Activated CD8-positive, alpha-beta memory T cell treated with anti-CD3 and anti-CD28 coated beads for 1 hour (primary cell): ENCODE measurements at regions not wholly inside any gene's neighbourhood (a gene's known extent, or its start where the extent isn't known, plus 50 kb on each side); places are given as distances from the start of the nearest gene placed in this dataset.
"Not testable (repeated sequence)": the region's sequence is repeated elsewhere in the genome, so short reads cannot be mapped to it uniquely, and the experiment has no call there.

ENCODE experiments used
- DNase-seq, 2 donors: peaks; one replicate each; pipeline ENCODE4 v3.0.0-alpha.2; 2020; ENCODE audit warnings: low read depth in 1 of 2; ENCODE audit errors: extremely low read depth in 1 of 2

DNA sequence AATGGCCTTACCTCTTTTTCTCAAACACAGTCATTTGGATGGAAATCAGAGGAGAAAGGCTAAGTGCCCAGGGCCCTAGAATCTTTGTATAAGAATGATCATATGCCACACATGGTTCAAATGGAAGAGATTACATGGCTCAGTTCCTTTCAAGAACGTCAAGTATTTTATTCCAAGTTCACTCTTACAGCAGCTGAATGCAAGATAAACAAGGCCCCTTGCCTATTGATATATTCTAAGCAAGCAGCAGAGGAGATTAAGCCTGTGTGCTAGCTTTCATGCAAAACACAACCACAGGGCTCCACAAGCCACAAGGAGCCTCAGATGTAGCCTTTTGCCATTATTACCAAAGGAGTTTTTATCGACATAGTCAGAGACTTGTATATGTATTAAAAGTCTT, 55.3 kb upstream of the SLCO6A1 start:
- DNase-seq = no peak

DNA sequence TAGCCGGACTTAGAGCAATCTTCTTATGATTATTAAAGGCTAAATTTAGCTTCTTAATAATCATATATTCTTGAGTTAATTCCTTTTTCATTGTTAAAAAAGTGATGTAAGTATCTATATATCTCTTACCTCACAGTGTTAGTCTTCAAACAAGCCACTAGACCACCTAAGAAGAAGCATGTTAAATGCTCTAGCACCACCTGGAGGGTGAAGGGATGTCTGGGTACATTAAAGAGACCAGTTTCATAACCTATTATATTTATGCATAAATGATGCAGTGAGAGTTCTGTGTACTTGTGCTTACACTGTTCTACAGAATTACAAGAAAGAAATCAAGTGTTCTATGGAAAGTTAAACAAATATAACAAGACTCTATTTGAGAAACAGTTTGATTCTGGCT, 55.9 kb upstream of the SLCO6A1 start:
- DNase-seq = no peak

DNA sequence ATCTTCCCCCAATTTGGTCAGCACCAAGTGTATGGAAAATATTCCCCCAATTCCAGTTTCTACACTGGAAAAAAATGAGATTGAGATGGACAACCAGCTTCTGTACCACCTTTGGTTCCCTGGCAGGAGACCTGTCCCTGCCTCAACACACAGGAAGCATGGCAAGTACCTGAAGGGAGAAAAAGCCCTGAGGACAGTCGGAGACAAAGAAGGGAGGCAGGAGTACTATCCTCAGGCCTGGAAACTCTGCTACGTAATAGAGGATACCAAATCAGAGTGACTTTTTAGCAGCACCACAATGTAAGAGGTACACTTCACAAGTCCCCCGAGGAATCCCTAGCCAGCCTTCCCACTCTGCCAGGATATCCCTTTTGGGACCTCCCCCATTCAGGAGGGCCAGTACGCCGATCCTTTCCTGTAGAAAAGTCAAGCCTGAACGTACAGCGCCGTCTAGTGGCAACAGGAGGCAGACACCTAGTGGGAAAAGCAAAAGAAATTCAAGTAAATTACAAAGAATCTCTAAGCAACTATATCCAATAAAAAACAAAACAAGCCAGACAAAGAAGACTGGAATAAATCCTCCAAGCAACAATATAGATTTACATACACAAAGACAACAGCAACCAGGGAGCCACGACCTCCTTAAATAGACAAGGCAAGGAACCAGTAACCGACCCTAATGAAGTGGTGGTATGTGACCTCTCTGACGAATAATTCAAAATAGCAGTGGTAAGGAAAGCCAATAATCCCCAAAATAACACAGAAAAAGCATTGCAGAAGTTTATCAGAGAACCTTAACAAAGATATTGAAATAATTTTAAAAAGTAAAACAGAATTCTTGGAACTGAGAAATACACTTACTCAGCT, 63.3 kb upstream of the SLCO6A1 start:
- DNase-seq = no peak

DNA sequence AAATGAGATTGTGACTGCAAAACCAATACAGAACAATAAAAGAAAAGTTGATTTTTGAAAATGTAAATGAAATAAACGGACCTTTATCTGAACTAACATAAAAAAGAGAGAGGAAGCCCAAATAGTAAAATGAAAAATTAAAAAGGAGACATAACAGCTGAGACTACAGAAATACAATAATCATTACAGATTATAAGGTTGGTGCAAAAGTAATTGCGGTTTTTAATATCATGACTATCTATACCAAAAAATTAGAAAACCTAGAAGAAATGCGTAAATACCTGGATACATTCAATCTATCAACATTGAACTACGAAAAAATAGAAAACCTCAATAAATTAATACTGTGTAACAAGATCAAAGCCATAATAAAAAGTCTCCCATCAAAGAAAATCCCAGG, 71.9 kb upstream of the SLCO6A1 start:
- no peak for DNase-seq

DNA sequence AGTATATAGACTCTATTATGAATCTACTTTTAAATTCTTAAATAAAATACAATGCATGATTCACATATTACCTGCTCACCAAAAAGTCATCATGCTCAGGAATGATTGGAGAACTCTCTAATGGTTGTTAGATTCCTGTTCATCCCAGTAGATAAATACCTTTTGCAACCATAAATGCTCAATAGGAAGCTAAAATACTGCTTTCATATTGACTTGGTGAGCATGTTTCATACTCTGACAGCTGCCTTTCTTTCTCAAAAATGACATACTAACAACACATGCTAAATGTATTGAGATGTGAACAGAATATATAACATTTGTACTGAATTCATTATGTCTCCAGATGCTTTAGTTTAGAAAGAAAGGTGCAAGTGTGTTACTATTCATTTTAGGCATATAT, 79.6 kb upstream of the SLCO6A1 start:
- no peak for DNase-seq

DNA sequence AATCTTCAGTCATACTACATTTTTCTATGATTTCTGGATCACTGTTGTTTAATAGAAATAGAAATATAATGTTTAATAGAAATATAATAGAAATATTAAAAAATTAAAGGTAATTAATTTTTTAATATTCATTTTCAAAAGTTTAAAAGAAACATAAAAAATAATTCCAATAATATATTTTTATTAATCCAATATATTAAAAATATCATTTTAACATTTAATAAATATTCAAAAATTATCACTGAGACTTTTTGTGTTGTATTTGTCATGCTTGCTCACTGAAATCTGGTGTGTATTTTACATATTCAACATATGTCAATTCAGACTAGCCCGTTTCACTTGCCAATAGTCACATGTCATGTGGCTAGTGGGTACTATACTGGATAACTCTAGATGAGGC, 80.6 kb upstream of the SLCO6A1 start:
- DNase-seq = no peak

DNA sequence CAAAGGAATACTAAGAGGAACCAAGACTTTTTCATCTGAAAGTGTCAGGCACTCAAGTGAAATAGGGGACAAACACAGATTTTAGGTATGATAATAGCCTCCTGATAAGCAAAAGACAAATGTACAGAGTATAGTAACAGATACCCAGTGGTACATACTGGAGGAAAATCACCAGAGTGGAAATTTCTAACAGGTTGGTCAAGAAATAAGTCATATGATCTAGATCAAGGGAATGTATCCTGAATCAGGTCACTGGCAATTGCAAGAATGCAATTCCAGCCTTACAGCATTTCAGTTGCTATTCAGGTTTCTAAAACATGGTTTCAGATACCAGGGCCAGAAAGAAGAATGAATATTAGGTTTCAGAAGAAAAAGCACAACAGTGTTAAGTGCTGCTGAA, 82.2 kb upstream of the SLCO6A1 start:
- DNase-seq = no peak

DNA sequence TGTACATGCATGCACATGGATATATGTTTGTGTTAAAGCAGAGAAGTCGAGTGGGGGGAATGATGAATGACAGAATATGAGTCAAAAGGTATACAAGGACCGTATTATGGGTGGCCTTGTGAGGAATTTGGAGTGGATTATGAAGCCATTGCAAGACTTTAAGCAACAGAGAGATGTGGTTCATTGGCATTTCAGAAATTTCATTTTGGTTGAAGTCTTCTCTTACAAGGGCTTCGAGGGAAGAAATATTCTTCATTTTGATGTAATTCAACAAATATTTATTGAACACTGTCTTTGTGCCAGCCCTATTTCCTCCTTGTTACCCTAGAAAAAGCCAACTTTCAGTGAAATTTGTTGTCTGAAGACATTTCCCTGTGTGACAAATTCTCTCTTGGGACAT, 83.9 kb upstream of the SLCO6A1 start:
- no peak for DNase-seq

DNA sequence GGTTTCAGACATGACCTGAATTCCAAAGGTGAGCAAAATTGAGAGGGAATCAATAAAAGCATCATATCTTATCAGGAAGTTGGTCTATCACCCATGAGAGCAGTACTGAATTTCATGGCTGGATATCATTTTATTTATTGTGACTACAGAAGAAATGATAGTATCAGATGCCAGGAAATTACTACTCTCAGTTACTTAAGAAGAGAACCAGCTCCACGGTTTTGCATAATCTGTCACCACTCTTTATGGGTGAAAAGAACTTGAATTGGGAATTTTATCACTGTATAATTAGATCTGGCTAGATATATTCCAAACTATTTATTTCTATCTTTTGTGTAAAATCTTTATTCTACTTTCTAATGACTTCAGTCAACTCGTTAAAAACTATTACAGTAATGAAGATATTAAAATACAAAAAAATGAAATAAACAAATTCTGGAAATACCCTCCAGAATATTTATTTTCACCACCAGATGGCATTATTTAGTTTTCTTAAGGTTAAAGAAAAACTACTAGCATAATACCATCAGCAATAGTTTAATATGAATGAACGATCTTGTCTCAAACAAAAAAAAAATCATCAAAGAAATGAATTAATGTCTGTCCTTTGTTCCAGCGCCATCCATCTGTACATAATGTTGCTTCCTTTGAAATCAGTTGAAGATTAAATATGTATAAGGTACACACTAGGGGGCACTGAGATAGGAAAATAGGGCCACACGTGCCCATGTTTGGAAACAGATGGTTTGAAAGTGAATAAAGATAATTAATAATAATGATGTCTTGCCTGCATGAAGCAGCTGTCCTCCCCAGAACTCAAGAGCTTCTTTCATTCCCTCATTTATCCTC, 84.7 kb upstream of the SLCO6A1 start:
- no peak for DNase-seq

DNA sequence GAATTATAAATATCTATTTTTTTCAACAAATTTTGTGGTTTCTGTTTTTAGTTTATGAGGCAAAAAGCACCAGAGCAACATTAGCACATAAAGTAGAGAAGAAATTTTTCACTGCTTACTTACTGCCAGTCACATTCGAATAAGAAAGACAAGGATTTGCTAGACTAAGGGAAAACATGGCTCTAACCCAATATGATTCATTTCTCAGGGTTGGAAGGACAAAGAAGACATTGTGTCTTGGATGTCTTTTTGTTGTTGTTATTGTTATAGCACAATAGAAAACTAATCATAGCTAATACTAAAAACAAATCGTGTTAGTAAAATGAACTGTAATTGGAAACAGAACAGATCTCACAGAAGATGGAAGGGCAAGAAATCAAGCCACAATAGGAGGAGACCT, 90.9 kb upstream of the SLCO6A1 start:
- DNase-seq = no peak

DNA sequence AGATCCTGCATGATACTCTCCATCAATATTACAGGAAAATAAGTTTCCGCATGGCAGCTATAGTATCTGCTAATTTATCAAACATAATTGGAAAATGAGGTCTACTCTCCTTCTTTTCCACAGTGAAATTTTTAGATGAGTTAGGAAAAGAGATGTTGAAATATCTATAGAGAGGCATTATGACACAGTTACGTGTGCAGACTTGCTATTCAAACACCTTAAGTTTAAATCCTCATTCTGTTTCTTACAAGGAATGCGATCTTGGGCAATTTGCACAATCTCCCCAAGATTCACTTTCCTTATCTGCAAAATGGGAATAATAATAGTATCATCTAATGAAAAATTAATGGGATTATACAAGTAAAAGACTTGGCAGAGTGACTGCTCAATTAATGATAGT, 91.7 kb upstream of the SLCO6A1 start:
- DNase-seq = no peak

DNA sequence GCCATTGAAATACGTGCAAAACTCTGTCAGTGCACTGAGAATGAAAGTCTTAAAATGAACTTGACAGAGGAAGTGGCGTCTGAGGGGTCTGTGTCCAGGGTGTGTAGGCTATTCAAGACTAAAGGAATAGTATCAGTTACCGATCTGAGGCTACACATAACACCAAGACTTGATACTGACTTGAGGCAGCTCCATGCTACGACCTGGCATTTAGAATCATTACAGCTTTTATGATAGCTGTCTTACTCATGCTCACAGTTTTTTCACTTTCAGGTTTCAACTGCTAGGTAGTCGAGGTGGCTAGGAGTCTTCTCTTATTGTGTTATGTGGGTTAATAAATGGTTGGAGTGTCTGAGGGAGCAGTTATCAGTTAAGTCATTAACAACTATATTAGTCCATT, 92.8 kb upstream of the SLCO6A1 start:
- DNase-seq = no peak

DNA sequence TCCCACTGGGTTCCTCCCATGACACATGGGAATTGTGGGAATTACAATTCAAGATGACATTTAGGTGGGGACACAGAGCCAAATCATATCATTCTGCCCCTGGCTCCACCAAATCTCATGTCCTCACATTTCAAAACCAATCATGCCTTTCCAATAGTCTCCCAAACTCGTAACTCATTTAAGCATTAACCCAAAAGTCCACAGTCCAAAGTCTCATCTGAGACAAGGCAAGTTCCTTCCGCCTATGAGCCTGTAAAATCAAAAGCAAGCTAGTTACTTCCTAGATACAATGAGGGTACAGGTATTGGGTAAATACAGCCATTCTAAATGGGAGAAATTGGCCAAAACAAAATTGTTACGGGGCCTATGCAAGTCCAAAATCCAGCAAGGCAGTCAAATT, 93.8 kb upstream of the SLCO6A1 start:
- not testable (repeated sequence) for DNase-seq

DNA sequence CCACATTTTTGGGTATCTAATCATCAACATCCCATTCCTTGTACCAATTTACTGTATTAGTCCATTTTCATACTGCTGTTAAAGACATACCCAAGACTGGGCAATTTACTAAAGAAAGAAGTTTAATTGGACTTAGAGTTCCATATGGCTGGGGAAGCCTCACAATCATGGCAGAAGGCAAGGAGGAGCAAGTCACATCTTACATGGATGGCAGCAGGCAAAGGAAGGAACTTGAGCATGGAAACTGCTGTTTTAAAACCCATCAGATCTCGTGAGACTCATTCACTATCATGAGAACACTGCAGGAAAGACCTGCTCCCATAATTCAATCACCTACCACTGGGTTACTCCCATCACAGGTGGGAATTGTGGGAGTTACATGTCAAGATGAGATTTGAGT, 95.4 kb upstream of the SLCO6A1 start:
- no peak for DNase-seq

DNA sequence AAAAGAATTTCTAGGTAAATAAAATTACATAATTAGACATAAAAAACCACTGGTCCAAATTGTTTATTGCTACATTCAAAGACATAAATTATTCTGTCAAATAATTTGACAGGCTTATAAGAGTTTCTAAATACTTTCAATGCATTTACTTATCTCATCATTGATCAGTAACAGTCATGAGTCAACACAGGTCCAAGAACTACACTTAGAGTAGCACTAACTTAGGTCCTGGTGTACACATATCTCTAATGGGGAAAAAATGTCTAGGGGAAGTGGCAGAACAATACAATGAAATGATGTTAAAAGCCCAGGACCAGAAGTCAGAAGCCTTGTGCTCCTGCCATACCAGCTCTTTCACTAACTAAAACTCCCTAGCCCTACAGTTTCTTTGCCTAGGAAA, 96.5 kb upstream of the SLCO6A1 start:
- DNase-seq = no peak

DNA sequence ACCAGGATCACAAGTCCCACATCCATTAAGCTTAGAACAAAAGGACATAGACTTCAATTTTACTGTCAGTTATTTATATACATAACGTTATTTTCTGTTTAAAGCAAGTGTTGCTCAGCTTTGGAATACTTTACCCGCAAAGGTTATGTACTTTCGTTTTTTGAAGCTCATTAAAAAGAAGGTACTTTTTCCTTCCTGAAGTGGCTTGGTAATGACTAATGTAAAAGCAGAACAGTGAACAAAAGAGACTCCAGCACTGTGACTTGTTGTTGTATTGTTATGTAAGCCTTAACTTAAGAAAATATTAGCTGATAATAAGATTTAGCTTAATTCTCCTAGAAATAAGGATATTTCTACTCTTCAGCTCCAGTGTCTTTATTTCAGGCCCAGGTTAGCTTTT, 97.3 kb upstream of the SLCO6A1 start:
- DNase-seq = no peak

DNA sequence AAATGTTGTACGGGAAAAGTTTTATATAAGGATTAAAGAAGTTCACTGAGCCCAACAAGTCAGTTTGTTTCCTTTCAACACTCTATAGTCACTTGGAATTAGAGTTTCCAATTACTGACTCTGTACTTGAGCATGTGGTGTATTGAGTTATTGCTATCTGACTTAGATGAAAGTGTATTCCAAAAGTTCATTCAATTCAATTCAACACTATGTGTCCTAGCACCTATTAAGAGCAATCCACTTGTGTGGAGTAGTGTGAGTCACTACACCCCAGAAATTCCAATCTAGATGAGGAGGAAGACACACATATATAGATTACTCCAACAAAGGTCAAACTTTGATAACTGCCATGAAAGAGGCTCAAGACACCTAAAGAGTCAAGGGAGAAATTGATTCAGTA, 98.2 kb upstream of the SLCO6A1 start:
- DNase-seq = no peak

DNA sequence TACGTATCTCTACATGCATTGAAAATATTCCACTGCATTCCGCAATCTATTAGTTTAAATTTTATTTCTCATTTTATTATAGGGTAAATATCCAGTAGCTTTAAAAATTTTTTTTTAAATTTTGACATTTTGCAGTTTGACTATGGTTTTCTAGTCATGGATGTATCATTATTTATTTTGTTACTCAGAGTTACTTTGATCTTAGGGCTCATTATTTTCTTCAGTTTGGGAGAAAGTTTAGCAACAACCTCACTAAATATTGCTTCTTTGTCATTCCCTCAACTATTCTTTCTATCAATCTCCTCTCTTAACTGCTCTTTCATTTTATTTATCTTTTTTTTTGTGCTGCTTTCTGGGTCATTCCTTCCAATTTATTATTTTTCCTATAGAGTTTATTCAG, 100.5 kb upstream of the SLCO6A1 start:
- DNase-seq = no peak

DNA sequence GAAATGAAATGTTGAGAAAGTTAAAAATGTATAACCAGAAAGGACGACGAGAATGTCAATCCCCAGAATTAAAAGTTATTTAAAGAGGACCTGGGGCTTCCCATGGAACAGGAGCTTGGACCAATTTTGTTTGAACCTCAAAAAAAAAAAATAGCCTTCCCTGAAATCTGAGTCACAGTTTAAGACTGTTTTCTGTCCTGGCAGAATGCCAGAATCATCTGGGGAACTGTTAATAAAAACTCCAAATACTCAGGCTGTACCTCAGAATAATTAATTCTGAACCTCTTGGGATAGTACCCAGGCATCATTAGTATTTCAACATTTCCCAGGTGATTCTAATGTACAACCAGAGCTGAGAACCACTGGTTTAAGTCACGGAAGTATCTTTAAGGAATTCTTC, 102.2 kb upstream of the SLCO6A1 start:
- no peak for DNase-seq

DNA sequence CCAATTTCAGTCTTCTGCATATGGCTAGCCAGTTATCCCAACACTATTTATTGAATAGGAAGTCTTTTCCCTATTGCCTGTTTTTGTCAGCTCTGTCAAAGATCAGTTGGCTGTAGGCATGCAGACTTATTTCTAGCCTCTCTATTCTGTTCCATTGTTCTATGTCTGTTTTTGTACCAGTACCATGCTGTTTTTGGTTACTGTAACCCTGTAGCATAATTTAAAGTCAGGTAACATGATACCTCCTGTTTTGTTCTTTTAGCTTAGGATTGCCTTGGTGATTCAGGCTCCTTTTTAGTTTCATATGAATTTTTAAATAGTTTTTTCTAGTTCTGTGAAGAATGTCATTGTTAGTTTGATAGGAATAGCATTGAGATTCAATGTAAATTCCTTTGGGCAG, 104.9 kb upstream of the SLCO6A1 start:
- DNase-seq = no peak

DNA sequence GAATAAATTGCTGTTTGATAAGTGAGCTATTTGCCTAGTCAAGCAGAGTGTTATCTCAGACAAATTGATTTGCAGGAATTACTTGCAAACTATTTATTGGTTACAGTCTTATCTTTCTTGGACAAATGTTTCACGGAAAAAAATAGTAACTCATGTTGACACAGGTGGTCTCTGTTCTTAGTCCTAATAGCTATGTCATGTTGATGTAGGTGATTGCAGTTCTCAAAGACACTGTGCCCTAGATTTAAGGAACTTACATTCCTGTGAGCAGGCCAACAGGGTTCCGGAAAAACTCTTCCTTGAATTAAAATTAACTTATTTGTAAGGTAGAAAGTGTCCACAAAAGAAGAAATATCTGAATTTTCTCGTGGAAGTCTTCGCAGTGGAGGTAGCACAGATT, 109.6 kb upstream of the SLCO6A1 start:
- no peak for DNase-seq

DNA sequence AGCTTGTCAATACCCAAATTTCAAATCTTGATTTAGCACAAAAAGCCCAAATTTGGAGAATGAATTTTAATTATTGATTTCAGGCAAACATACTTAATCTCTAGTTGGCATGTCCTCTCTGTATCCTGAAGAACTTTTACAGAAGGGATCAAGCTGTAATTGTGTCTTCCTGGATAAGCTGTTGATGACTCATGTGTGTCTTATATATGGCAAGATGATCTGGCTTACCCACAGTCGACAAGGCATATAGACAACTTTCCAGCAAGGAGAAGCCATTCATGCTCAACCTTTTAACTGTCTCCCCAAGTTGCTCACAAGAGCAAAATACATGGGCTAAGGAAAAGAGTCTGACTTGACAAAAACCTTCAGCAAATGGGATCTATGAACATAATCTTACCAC, 112.5 kb upstream of the SLCO6A1 start:
- DNase-seq = no peak
